OCI-LY3 (cell line): ENCODE measurements at regions not wholly inside any gene's neighbourhood (a gene's known extent, or its start where the extent isn't known, plus 50 kb on each side); places are given as distances from the start of the nearest gene placed in this dataset.

Experiments used
- H2AFZ ChIP-seq: fragments of 200-600, 300-600 bp; shearing (Covaris generic); 2 replicates; pipeline ENCODE4 v1.6.0; 2014; ENCODE audit warnings: antibody characterized with exemption, low read depth, low read length
- H3K27ac ChIP-seq: fragments of 200-600, 300-600 bp; sonication (generic); 2 replicates; pipeline ENCODE4 v1.5.1; 2014; ENCODE audit warnings: mild to moderate bottlenecking, low read length, moderate library complexity, mixed read lengths
- H3K27me3 ChIP-seq: fragments of 200-600, 300-600 bp; sonication (generic); 2 replicates; pipeline ENCODE4 v1.6.1; 2014; ENCODE audit warnings: low read depth, low read length, mixed read lengths
- H3K36me3 ChIP-seq: fragments of 200-600, 300-600 bp; sonication (generic); replicated peaks from 2 replicates; pipeline ENCODE3; 2014; ENCODE audit warnings: low read depth, low read length, mixed read lengths
- H3K4me1 ChIP-seq: fragments of 300-600, 200-600 bp; sonication (generic); 2 replicates; pipeline ENCODE4 v1.6.1; 2014; ENCODE audit warnings: low read length, mixed read lengths
- H3K4me2 ChIP-seq: fragments of 200-600, 300-600 bp; sonication (generic); 2 replicates; pipeline ENCODE4 v1.6.1; 2014; ENCODE audit warnings: low read length, mixed read lengths
- H3K4me3 ChIP-seq: fragments of 300-600, 200-600 bp; sonication (generic); 2 replicates; pipeline ENCODE4 v1.5.1; 2014; ENCODE audit warnings: antibody characterized with exemption, mild to moderate bottlenecking, low read length, moderate library complexity
- H3K79me2 ChIP-seq: fragments of 300-600, 200-600 bp; shearing (Covaris generic); 2 replicates; pipeline ENCODE4 v1.6.1; 2014; ENCODE audit warnings: mild to moderate bottlenecking, low read length, mixed read lengths
- H3K9ac ChIP-seq: fragments of 300-600, 200-600 bp; shearing (Covaris generic); 2 replicates; pipeline ENCODE4 v1.6.0; 2014; ENCODE audit warnings: mild to moderate bottlenecking, low read length, moderate library complexity
- H3K9me3 ChIP-seq: fragments of 200-600, 300-600 bp; shearing (Covaris generic); 2 replicates; pipeline ENCODE4 v1.6.1; 2014; ENCODE audit warnings: low read length, mixed read lengths; ENCODE audit not compliant: insufficient read depth
- H4K20me1 ChIP-seq: fragments of 200-600, 300-600 bp; sonication (generic); 2 replicates; pipeline ENCODE4 v1.6.1; 2016; ENCODE audit warnings: low read length, mixed read lengths; ENCODE audit not compliant: insufficient read depth
- EZH2phosphoT487 ChIP-seq: fragments of 200-600 bp; shearing (Covaris generic); IDR thresholded peaks from 2 replicates; pipeline ENCODE4 v1.6.1; 2018; ENCODE audit warnings: antibody characterized with exemption, mixed run types, low read depth
- TF ChIP-seq, protein P1 (sequence below): fragments of 200-600, 300-600 bp; sonication (generic); IDR thresholded peaks from 2 replicates; pipeline ENCODE4 v1.5.1; 2014; ENCODE audit warnings: antibody characterized with exemption, low read length, low read depth

DNA sequence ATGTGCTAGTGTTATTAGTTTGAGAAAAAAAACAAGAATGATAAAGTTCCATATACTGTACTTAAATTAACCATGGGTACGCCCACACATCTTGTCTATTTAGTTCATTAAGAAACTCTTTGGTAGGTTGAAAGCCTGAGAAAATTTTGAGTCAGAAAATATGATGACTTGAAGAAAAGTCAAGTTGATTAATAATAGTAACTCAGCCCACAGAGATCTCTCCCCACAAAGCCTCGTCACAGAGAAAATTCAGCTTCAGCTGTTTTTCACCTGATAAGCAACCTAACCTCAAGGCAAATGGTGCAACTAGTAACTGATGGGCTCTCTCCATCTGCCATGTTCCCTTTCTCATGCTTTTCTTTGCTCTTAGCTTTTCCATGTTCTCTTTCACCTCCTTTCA is 1021.6 kb downstream of the GATA3 start:
- H3K27ac ChIP-seq, result no peak overlapping the region
- no peaks in the 10 kb centered on the region for H3K79me2 ChIP-seq
- H4K20me1 ChIP-seq, result no peaks in the 10 kb centered on the region
- H3K4me1 ChIP-seq, result no peaks in the 10 kb centered on the region
- H3K4me2 ChIP-seq, result no peak overlapping the region
- no peaks in the 10 kb centered on the region for H3K9me3 ChIP-seq
- TF ChIP-seq, protein P1, sequence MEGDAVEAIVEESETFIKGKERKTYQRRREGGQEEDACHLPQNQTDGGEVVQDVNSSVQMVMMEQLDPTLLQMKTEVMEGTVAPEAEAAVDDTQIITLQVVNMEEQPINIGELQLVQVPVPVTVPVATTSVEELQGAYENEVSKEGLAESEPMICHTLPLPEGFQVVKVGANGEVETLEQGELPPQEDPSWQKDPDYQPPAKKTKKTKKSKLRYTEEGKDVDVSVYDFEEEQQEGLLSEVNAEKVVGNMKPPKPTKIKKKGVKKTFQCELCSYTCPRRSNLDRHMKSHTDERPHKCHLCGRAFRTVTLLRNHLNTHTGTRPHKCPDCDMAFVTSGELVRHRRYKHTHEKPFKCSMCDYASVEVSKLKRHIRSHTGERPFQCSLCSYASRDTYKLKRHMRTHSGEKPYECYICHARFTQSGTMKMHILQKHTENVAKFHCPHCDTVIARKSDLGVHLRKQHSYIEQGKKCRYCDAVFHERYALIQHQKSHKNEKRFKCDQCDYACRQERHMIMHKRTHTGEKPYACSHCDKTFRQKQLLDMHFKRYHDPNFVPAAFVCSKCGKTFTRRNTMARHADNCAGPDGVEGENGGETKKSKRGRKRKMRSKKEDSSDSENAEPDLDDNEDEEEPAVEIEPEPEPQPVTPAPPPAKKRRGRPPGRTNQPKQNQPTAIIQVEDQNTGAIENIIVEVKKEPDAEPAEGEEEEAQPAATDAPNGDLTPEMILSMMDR, result no peak
- TF ChIP-seq EZH2phosphoT487, result no peak
- no peak overlapping the region for H3K9ac ChIP-seq
- H3K4me3 ChIP-seq, result no peak overlapping the region
- no peak overlapping the region for H2AFZ ChIP-seq
- no peaks in the 10 kb centered on the region for H3K27me3 ChIP-seq
- H3K36me3 ChIP-seq, result no peaks in the 10 kb centered on the region

- Histone ChIP-seq H3K9ac (no peak overlapping the region), H3K4me1 (no peaks in the 10 kb centered on the region), H3K9me3 (no peaks in the 10 kb centered on the region), H2AFZ (no peak overlapping the region), H3K79me2 (no peaks in the 10 kb centered on the region), H3K4me3 (no peak overlapping the region), H3K27me3 (no peaks in the 10 kb centered on the region), H3K27ac (no peak overlapping the region), H4K20me1 (no peaks in the 10 kb centered on the region), H3K4me2 (no peak overlapping the region), H3K36me3 (no peaks in the 10 kb centered on the region)
- no peak for TF ChIP-seq EZH2phosphoT487
- TF ChIP-seq, protein P1, result no peak
Observed at GRCh38 chr10:9081253-9081652, 1026.8 kb downstream of the GATA3 start.

DNA sequence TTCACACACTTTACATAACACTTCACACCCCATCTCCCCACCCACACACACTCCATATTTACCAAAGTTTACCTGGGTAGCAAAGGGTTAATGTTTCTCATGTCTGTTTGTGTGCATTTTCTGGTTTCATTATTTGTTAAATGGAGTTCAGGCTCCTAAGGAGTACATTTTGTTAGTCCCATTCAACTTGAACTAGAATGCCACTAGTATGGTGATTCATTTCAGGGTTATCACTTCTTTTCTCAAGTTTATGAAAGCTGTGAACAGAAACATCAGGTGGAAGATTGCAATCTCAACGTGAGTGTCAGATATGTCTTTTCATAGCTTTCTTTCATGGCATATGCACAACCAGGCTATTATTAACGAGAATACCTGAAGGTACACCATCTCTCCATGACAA is 1027.5 kb downstream of the GATA3 start:
- Histone ChIP-seq H3K4me2 (no peak overlapping the region), H3K79me2 (no peaks in the 10 kb centered on the region), H3K4me1 (no peaks in the 10 kb centered on the region), H3K27me3 (no peaks in the 10 kb centered on the region), H2AFZ (no peak overlapping the region), H3K9ac (no peak overlapping the region), H3K4me3 (no peak overlapping the region), H3K36me3 (no peaks in the 10 kb centered on the region), H3K27ac (no peak overlapping the region), H4K20me1 (no peaks in the 10 kb centered on the region), H3K9me3 (no peaks in the 10 kb centered on the region)
- TF ChIP-seq, protein P1, result no peak
- no peak for TF ChIP-seq EZH2phosphoT487

DNA sequence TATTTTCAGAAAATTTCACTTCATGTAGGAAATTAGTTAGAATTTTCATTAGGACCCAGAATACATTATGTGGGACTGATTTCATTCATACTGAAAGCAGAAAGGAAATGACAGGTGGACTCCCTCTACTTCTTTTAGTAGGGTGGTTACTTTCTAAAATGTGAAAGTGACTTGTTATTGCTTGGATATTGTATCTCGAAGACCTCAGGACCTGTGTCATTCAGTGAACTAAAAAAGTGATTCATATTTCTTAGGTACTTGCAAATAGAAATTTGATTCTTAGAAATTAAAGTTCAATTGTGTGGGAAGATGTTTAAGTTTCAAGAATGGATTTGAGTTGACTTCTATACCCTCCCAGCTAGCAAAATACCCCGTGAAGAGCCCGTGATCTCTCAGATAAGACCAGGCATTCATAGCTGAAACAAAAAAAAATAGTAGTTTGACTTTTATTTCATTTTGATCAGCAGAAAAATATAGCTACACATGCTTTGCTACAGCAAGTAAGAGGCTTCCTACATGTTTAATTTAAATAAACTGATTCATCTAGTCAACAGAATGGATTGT is 1037.1 kb downstream of the GATA3 start:
- no peak overlapping the region for H3K27ac ChIP-seq
- no peaks in the 10 kb centered on the region for H3K4me1 ChIP-seq
- H3K4me2 ChIP-seq, result no peak overlapping the region
- H3K9ac ChIP-seq, result no peak overlapping the region
- no peaks in the 10 kb centered on the region for H3K79me2 ChIP-seq
- TF ChIP-seq, protein P1, result no peak
- H2AFZ ChIP-seq, result no peak overlapping the region
- H3K9me3 ChIP-seq, result no peaks in the 10 kb centered on the region
- no peak overlapping the region for H3K4me3 ChIP-seq
- H4K20me1 ChIP-seq, result no peaks in the 10 kb centered on the region
- H3K27me3 ChIP-seq, result no peaks in the 10 kb centered on the region
- no peaks in the 10 kb centered on the region for H3K36me3 ChIP-seq
